ENCODE measurements at regions not wholly inside any gene's neighbourhood (a gene's known extent, or its start where the extent isn't known, plus 50 kb on each side); places are given as distances from the start of the nearest gene placed in this dataset.

DNA sequence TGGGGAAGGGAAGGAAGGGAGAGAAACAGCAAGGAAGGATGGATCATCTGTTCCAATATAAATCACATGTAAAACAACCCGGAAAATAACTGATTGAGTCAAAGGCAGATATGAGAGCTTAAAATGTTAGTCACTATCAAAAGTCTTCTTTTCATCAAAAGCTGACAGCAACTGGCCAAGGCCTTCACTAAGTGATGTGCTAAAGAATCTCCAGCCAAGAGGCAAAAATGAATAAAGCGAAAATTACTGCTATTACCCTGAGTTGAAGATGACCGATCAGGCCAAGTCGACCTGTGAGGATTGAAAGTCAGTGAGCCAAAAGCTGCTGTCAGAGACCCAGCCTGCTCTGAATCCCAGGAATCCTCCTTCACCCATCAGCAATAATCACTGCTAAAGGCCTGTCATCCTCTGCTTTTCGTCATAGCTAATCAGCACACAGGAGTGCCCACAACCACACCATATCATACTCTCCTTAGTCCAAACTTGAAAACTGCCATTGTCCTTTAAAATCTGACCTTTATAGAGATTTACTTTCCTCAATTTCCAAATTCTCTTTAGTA is 736.9 kb downstream of the TLE1 start:
- no peaks in the 10 kb centered on the region for H3K9me3 Mint-ChIP-seq (ENCODE audit: low read depth)
- H3K27ac Mint-ChIP-seq = no peak overlapping the region
- TF ChIP-seq, protein P1, sequence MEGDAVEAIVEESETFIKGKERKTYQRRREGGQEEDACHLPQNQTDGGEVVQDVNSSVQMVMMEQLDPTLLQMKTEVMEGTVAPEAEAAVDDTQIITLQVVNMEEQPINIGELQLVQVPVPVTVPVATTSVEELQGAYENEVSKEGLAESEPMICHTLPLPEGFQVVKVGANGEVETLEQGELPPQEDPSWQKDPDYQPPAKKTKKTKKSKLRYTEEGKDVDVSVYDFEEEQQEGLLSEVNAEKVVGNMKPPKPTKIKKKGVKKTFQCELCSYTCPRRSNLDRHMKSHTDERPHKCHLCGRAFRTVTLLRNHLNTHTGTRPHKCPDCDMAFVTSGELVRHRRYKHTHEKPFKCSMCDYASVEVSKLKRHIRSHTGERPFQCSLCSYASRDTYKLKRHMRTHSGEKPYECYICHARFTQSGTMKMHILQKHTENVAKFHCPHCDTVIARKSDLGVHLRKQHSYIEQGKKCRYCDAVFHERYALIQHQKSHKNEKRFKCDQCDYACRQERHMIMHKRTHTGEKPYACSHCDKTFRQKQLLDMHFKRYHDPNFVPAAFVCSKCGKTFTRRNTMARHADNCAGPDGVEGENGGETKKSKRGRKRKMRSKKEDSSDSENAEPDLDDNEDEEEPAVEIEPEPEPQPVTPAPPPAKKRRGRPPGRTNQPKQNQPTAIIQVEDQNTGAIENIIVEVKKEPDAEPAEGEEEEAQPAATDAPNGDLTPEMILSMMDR (IDR thresholded peaks at IDR 0.05; ENCODE audit: unreplicated experiment) = no peak
- H3K36me3 Mint-ChIP-seq (ENCODE audit: insufficient read depth) = no peaks in the 10 kb centered on the region
- H3K4me3 Mint-ChIP-seq (ENCODE audit: low read depth) = no peak overlapping the region
- peaks cover 3% of the 10 kb centered on the region for H3K27me3 Mint-ChIP-seq
- no peak for DNase-seq (ENCODE audit: low spot score, unreplicated experiment)
- H3K4me1 Mint-ChIP-seq (ENCODE audit: low read depth) = no peaks in the 10 kb centered on the region

DNA sequence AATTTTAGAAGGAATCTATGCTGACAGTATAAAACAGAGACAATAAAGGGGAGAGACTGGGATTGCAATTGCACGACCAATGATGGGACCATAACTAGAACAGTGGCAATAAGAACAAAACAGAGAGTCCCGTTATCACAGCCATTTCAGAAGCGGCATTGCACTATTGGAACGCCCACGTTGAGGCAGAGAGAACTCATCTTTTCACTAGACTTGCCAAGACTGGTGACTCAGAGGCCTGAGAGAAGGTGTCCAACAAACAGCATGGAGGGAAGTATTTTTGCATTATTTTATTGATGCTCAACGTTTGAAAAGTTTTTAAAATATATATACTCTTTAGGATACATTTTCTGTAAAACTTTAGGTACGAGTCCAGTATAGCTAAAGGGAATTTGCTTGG is 737.7 kb downstream of the TLE1 start:
- Mint-ChIP-seq H3K27ac (no peak overlapping the region), H3K36me3 (ENCODE audit: insufficient read depth) (no peaks in the 10 kb centered on the region), H3K4me1 (ENCODE audit: low read depth) (no peaks in the 10 kb centered on the region), H3K4me3 (ENCODE audit: low read depth) (no peak overlapping the region), H3K27me3 (peaks cover 3% of the 10 kb centered on the region), H3K9me3 (ENCODE audit: low read depth) (no peaks in the 10 kb centered on the region)
- TF ChIP-seq, protein P1 (IDR thresholded peaks at IDR 0.05; ENCODE audit: unreplicated experiment) = no peak
- DNase-seq (ENCODE audit: low spot score, unreplicated experiment) = no peak

DNA sequence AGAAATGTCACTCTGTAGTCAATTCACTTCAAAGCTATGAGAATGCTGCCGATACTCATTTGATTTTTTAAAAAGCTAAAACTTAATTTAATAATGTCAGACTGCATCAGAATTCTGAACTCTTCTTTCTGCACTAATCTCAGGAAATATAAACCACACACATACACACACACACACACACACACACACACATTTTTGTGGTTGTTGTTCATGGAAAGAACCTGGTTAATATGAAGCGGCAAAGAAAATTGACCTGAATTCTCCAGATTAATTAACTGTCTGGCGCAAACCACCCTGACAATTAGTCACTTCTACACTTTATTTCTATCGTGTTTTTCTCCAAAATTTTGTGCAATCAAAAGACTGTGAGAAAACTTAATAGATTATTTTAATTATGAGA is 740.5 kb downstream of the TLE1 start:
- no peak for DNase-seq (ENCODE audit: low spot score, unreplicated experiment)
- Mint-ChIP-seq H3K4me3 (ENCODE audit: low read depth) (no peak overlapping the region), H3K27ac (no peak overlapping the region), H3K36me3 (ENCODE audit: insufficient read depth) (no peaks in the 10 kb centered on the region), H3K27me3 (peaks cover 8% of the 10 kb centered on the region), H3K4me1 (ENCODE audit: low read depth) (peaks cover 1% of the 10 kb centered on the region), H3K9me3 (ENCODE audit: low read depth) (no peaks in the 10 kb centered on the region)
- TF ChIP-seq, protein P1 (IDR thresholded peaks at IDR 0.05; ENCODE audit: unreplicated experiment) = no peak

DNA sequence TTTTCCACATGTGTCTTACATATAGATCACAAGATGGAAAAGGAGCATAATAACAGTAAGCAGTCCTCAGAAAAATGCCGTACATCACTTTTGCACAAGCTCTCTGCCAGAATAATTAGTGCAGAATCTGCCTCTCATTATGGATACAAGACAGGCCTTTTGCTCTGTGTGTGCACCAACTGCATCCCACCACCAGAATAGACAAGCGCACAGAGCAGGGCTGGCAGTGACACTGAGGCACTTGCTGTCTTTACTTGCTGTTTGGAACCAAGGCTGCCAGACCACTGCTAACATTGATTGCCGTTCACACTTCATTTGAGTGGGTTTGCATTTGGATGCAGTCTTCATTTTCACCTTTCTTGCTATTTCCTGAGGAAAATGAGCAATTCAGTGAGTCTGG is 741.3 kb downstream of the TLE1 start:
- Mint-ChIP-seq H3K27ac (no peak overlapping the region), H3K27me3 (peaks cover 8% of the 10 kb centered on the region), H3K36me3 (ENCODE audit: insufficient read depth) (no peaks in the 10 kb centered on the region), H3K4me3 (ENCODE audit: low read depth) (no peak overlapping the region), H3K9me3 (ENCODE audit: low read depth) (no peaks in the 10 kb centered on the region), H3K4me1 (ENCODE audit: low read depth) (peaks cover 1% of the 10 kb centered on the region)
- TF ChIP-seq, protein P1 (IDR thresholded peaks at IDR 0.05; ENCODE audit: unreplicated experiment) = no peak
- no peak for DNase-seq (ENCODE audit: low spot score, unreplicated experiment)

DNA sequence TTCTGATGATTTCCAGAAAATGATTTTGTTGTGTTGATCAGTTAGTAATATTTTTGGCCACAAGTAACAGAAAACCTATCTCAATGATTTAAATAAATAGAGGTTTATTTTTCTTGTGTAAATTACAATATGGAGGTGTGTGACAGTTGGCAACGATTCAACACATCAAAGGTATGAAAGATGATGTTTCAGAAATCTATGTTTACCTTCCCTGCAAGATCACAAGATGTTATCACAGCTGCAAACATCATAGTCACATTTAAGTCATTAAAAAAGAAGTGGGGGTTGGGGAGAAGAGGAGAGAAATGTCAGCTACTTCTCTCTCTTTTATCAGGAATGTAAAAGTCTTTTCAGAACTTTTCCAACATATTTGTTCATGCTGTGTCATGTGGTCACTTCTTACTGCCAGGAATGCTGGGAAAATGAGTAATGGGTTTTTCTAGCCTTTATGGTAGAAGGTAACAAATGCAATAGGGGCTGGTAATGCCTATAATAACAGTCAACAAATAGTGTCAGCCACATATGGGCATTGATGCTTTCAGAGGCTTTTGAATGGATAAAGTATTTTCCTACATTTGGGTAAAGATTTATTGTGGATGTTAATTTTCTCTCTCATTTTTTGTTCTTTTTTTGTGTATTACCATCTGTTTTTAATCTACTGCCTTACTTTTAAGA is 742.7 kb downstream of the TLE1 start:
- no peak overlapping the region for H3K4me3 Mint-ChIP-seq (ENCODE audit: low read depth)
- TF ChIP-seq, protein P1 (IDR thresholded peaks at IDR 0.05; ENCODE audit: unreplicated experiment) = no peak
- no peak overlapping the region for H3K27ac Mint-ChIP-seq
- DNase-seq (ENCODE audit: low spot score, unreplicated experiment) = no peak
- peaks cover 8% of the 10 kb centered on the region for H3K27me3 Mint-ChIP-seq
- no peaks in the 10 kb centered on the region for H3K9me3 Mint-ChIP-seq (ENCODE audit: low read depth)
- peaks cover 1% of the 10 kb centered on the region for H3K4me1 Mint-ChIP-seq (ENCODE audit: low read depth)
- no peaks in the 10 kb centered on the region for H3K36me3 Mint-ChIP-seq (ENCODE audit: insufficient read depth)

Measured in progenitor cell of endocrine pancreas (in vitro differentiated cells).